Stimulated activated CD4-positive, alpha-beta T cell treated with anti-CD3 and anti-CD28 coated beads, Interleukin-1b, Interleukin-23, amount 100 ng/mL, for 48 hours (primary cell): ENCODE measurements at regions not wholly inside any gene's neighbourhood (a gene's known extent, or its start where the extent isn't known, plus 50 kb on each side); places are given as distances from the start of the nearest gene placed in this dataset.

Source experiments
- DNase-seq: peaks from one replicate; pipeline ENCODE4 v3.0.0-alpha.2; 2020

GRCh38 chrX:39307488-39307887 lies 506.2 kb downstream of the MID1IP1 start:
- no peak for DNase-seq

- no peak for DNase-seq
These were observed 506.9 kb downstream of the MID1IP1 start for GRCh38 chrX:39308126-39308525.

- peak; percentile 73 for DNase-seq
These were observed 507.9 kb downstream of the MID1IP1 start for GRCh38 chrX:39309018-39309635.

- DNase-seq: peak; percentile 39
These were observed 508.5 kb downstream of the MID1IP1 start for GRCh38 chrX:39309721-39310152.

- DNase-seq: no peak
These were observed 509.6 kb downstream of the MID1IP1 start for GRCh38 chrX:39310891-39311290.

- DNase-seq: no peak
These were observed 510.4 kb downstream of the MID1IP1 start for GRCh38 chrX:39311646-39312045.

- DNase-seq: no peak
These were observed 511.9 kb downstream of the MID1IP1 start for GRCh38 chrX:39313146-39313545.

- DNase-seq: no peak
These were observed 517.5 kb downstream of the MID1IP1 start for GRCh38 chrX:39318506-39319343.

GRCh38 chrX:39320165-39320564 lies 518.9 kb downstream of the MID1IP1 start:
- DNase-seq: no peak

- DNase-seq: no peak
These were observed 521.2 kb downstream of the MID1IP1 start for GRCh38 chrX:39322496-39322895.

GRCh38 chrX:39324233-39324930 lies 523.1 kb downstream of the MID1IP1 start:
- DNase-seq: no peak

GRCh38 chrX:39327255-39327654 lies 526.0 kb downstream of the MID1IP1 start:
- peak; percentile 59 for DNase-seq

- no peak for DNase-seq
These were observed 526.4 kb downstream of the MID1IP1 start for GRCh38 chrX:39327705-39328104.

- no peak for DNase-seq
These were observed 527.4 kb downstream of the MID1IP1 start for GRCh38 chrX:39328661-39329060.

GRCh38 chrX:39331082-39331704 lies 529.9 kb downstream of the MID1IP1 start:
- DNase-seq: peak; percentile 69

GRCh38 chrX:39333451-39333850 lies 532.2 kb downstream of the MID1IP1 start:
- no peak for DNase-seq

- no peak for DNase-seq
These were observed 534.4 kb downstream of the MID1IP1 start for GRCh38 chrX:39335513-39336235.

GRCh38 chrX:39336671-39337311 lies 535.5 kb downstream of the MID1IP1 start:
- DNase-seq: peak; percentile 39

- no peak for DNase-seq
These were observed 536.2 kb downstream of the MID1IP1 start for GRCh38 chrX:39337451-39337850.

- no peak for DNase-seq
These were observed 537.3 kb downstream of the MID1IP1 start for GRCh38 chrX:39338583-39338982.

GRCh38 chrX:39356119-39356807 lies 555.0 kb downstream of the MID1IP1 start:
- no peak for DNase-seq
